GM23338 (cell line): ENCODE measurements at regions not wholly inside any gene's neighbourhood (a gene's known extent, or its start where the extent isn't known, plus 50 kb on each side); places are given as distances from the start of the nearest gene placed in this dataset.

Experiments
- ATAC-seq: fragments of 200-7000 bp; cut with Tn5 transposase; 3 replicates; pipeline ENCODE4 v1.9.1; 2020
- DNase-seq: peaks from one replicate; pipeline ENCODE4 v3.0.0-alpha.2; 2015; ENCODE audit warnings: low spot score
- H2AFZ ChIP-seq: fragments of 200-600 bp; sonication (generic); 2 replicates; pipeline ENCODE4 v1.8.0; 2016; ENCODE audit warnings: antibody characterized with exemption, mild to moderate bottlenecking, moderate library complexity
- H3F3A ChIP-seq: fragments of 200-600 bp; sonication (generic); replicated peaks from 2 replicates; pipeline ENCODE4 v1.8.0; 2017; ENCODE audit warnings: antibody characterized with exemption, mixed run types, low read depth
- H3K27ac ChIP-seq: fragments of 200-600 bp; sonication (generic); 2 replicates; pipeline ENCODE4 v1.6.1; 2016; ENCODE audit warnings: low read depth
- H3K27me3 ChIP-seq: fragments of 200-600 bp; sonication (generic); 2 replicates; pipeline ENCODE4 v1.8.0; 2016; ENCODE audit warnings: mild to moderate bottlenecking, mixed run types, moderate library complexity; ENCODE audit not compliant: insufficient read depth
- H3K36me3 ChIP-seq: fragments of 200-600 bp; sonication (generic); 2 replicates; pipeline ENCODE4 v1.8.0; 2016; ENCODE audit warnings: mild to moderate bottlenecking; ENCODE audit not compliant: insufficient read depth
- H3K4me1 ChIP-seq: fragments of 200-600 bp; sonication (generic); 2 replicates; pipeline ENCODE4 v1.8.0; 2016; ENCODE audit warnings: mild to moderate bottlenecking, moderate library complexity; ENCODE audit not compliant: insufficient read depth
- H3K4me2 ChIP-seq: fragments of 200-600 bp; sonication (generic); 2 replicates; pipeline ENCODE4 v1.7.1; 2017; ENCODE audit warnings: mixed run types
- H3K4me3 ChIP-seq: fragments of 200-600 bp; sonication (generic); 2 replicates; pipeline ENCODE4 v1.6.1; 2016; ENCODE audit warnings: mixed run types
- H3K79me2 ChIP-seq: fragments of 200-600 bp; sonication (generic); replicated peaks from 2 replicates; pipeline ENCODE4 v1.8.0; 2017; ENCODE audit warnings: mild to moderate bottlenecking; ENCODE audit not compliant: insufficient read depth
- H3K9me2 ChIP-seq: fragments of 200-600 bp; sonication (generic); 2 replicates; pipeline ENCODE4 v1.8.0; 2017; ENCODE audit not compliant: insufficient read depth
- H4K20me1 ChIP-seq: fragments of 200-600 bp; sonication (generic); replicated peaks from 2 replicates; pipeline ENCODE4 v1.8.0; 2017; ENCODE audit warnings: mild to moderate bottlenecking; ENCODE audit not compliant: insufficient read depth
- H3K27ac Mint-ChIP-seq: 2 replicates; pipeline ENCODE4 v1.8.0; 2020; ENCODE audit warnings: inconsistent platforms, mild to moderate bottlenecking, moderate library complexity, mixed read lengths
- H3K27me3 Mint-ChIP-seq: 3 replicates; pipeline ENCODE4 v1.8.0; 2022; ENCODE audit warnings: low read depth, mild to moderate bottlenecking, moderate library complexity, mixed read lengths, inconsistent platforms; ENCODE audit not compliant: insufficient read depth, poor library complexity
- H3K36me3 Mint-ChIP-seq: 3 replicates; pipeline ENCODE4 v1.8.0; 2021; ENCODE audit warnings: low read depth, mild to moderate bottlenecking, inconsistent platforms, moderate library complexity, mixed read lengths
- H3K4me1 Mint-ChIP-seq: 3 replicates; pipeline ENCODE4 v1.8.0; 2020; ENCODE audit warnings: mild to moderate bottlenecking, inconsistent platforms, mixed read lengths
- H3K4me3 Mint-ChIP-seq: 3 replicates; pipeline ENCODE4 v1.8.0; 2021; ENCODE audit warnings: moderate library complexity, mild to moderate bottlenecking, inconsistent platforms, mixed read lengths
- H3K9me3 Mint-ChIP-seq: 3 replicates; pipeline ENCODE4 v1.8.0; 2020; ENCODE audit warnings: moderate library complexity, mild to moderate bottlenecking, inconsistent platforms, mixed read lengths
- ETS1 ChIP-seq: IDR thresholded peaks from 2 replicates; pipeline ENCODE4 v1.6.1; 2016; ENCODE audit warnings: antibody characterized with exemption
- STAT1 ChIP-seq: IDR thresholded peaks from one replicate; pipeline ENCODE4 v1.6.1; 2016; ENCODE audit warnings: antibody characterized with exemption; ENCODE audit not compliant: unreplicated experiment
- ZNF331 ChIP-seq: fragments of 250-450 bp; sonication (Bioruptor Pico); IDR thresholded peaks from 2 replicates; pipeline ENCODE4 v1.5.0; 2020; ENCODE audit warnings: low read depth, mild to moderate bottlenecking, moderate library complexity
- ZNF462 ChIP-seq: fragments of 250-450 bp; sonication (Bioruptor Pico); IDR thresholded peaks from 2 replicates; pipeline ENCODE4 v1.5.0; 2020; ENCODE audit warnings: mild to moderate bottlenecking, moderate library complexity

GRCh38 chrX:110915570-110915969, 120.0 kb upstream of the CHRDL1 start (continued):
- no peak for TF ChIP-seq ZNF462 (CRISPR knock-in tag)
- no peak for TF ChIP-seq STAT1
- no peak for TF ChIP-seq ZNF331
- TF ChIP-seq ETS1 = no peak

GRCh38 chrX:110915111-110915510, 119.5 kb upstream of the CHRDL1 start:
- DNase-seq = no peak
- no peaks in the 10 kb centered on the region for H3K9me3 Mint-ChIP-seq
- H3K27me3 Mint-ChIP-seq = no peaks in the 10 kb centered on the region
- no peak overlapping the region for H3K4me3 ChIP-seq
- ATAC-seq = no peak
- no peaks in the 10 kb centered on the region for H3K9me2 ChIP-seq
- no peaks in the 10 kb centered on the region for H3K36me3 Mint-ChIP-seq
- H2AFZ ChIP-seq = no peak overlapping the region
- H3K4me3 Mint-ChIP-seq = no peak overlapping the region
- no peak overlapping the region for H3K4me2 ChIP-seq
- H3K27ac ChIP-seq = no peak overlapping the region
- H3K27me3 ChIP-seq = no peaks in the 10 kb centered on the region
- H3F3A ChIP-seq = no peaks in the 10 kb centered on the region
- H3K27ac Mint-ChIP-seq = no peak overlapping the region
- H4K20me1 ChIP-seq = no peaks in the 10 kb centered on the region
- no peaks in the 10 kb centered on the region for H3K36me3 ChIP-seq
- TF ChIP-seq ZNF331 = no peak
- H3K4me1 Mint-ChIP-seq = peaks cover 5% of the 10 kb centered on the region; the same call in 2 of the 3 replicates
- H3K4me1 ChIP-seq = no peaks in the 10 kb centered on the region
- no peaks in the 10 kb centered on the region for H3K79me2 ChIP-seq
